ENCODE measurements at regions not wholly inside any gene's neighbourhood (a gene's known extent, or its start where the extent isn't known, plus 50 kb on each side); places are given as distances from the start of the nearest gene placed in this dataset.

DNA sequence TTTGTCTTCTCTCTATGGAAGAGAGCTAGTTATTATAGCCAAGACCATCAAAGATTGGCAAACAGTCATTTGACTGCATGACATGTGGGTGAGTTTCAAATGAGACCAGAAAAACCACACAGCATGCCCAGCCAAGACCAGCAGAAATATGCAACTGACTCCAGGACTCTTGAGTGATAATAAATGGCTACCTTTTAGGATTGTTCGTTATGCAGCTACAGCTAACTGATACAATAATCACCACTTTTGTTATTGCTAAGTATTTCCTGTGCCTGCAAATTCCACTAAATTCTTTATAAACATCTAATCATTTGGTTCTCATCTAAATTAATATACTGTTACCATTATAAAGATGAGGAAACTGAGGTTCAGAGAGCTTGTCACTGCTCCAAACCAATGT, 528.4 kb upstream of the TBX3 start:
- TF ChIP-seq, protein P1, sequence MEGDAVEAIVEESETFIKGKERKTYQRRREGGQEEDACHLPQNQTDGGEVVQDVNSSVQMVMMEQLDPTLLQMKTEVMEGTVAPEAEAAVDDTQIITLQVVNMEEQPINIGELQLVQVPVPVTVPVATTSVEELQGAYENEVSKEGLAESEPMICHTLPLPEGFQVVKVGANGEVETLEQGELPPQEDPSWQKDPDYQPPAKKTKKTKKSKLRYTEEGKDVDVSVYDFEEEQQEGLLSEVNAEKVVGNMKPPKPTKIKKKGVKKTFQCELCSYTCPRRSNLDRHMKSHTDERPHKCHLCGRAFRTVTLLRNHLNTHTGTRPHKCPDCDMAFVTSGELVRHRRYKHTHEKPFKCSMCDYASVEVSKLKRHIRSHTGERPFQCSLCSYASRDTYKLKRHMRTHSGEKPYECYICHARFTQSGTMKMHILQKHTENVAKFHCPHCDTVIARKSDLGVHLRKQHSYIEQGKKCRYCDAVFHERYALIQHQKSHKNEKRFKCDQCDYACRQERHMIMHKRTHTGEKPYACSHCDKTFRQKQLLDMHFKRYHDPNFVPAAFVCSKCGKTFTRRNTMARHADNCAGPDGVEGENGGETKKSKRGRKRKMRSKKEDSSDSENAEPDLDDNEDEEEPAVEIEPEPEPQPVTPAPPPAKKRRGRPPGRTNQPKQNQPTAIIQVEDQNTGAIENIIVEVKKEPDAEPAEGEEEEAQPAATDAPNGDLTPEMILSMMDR (IDR thresholded peaks at IDR 0.05), result no peak
- TF ChIP-seq POLR2A (IDR thresholded peaks at IDR 0.05) (no peak), EP300 (IDR thresholded peaks at IDR 0.05; ENCODE audit: low read depth) (no peak), POLR2AphosphoS5 (IDR thresholded peaks at IDR 0.05) (no peak)
